Nephron progenitor cell (in vitro differentiated cells): ENCODE measurements at regions not wholly inside any gene's neighbourhood (a gene's known extent, or its start where the extent isn't known, plus 50 kb on each side); places are given as distances from the start of the nearest gene placed in this dataset.

Source experiments
- DNase-seq: peaks from one replicate; pipeline ENCODE4 v3.0.0; 2021
- H3K27ac Mint-ChIP-seq: 2 replicates; pipeline ENCODE4 v1.8.0; 2021; ENCODE audit warnings: mild to moderate bottlenecking, moderate library complexity, mixed read lengths
- H3K27me3 Mint-ChIP-seq: 2 replicates; pipeline ENCODE4 v1.8.0; 2021; ENCODE audit warnings: mild to moderate bottlenecking, low read depth, mixed read lengths; ENCODE audit not compliant: poor library complexity
- H3K36me3 Mint-ChIP-seq: 2 replicates; pipeline ENCODE4 v1.8.0; 2021; ENCODE audit warnings: low read depth, mixed read lengths
- H3K4me1 Mint-ChIP-seq: 2 replicates; pipeline ENCODE4 v1.8.0; 2021; ENCODE audit warnings: mixed read lengths
- H3K4me3 Mint-ChIP-seq: 2 replicates; pipeline ENCODE4 v1.8.0; 2021; ENCODE audit warnings: mild to moderate bottlenecking, moderate library complexity, mixed read lengths
- H3K9me3 Mint-ChIP-seq: 2 replicates; pipeline ENCODE4 v1.8.0; 2021; ENCODE audit warnings: mild to moderate bottlenecking, moderate library complexity, mixed read lengths
- CTCF ChIP-seq: fragments of 200-600 bp; sonication (generic); IDR thresholded peaks from 2 replicates; pipeline ENCODE4 v1.5.0; 2021; ENCODE audit warnings: antibody characterized with exemption

- Mint-ChIP-seq H3K27ac (no peak overlapping the region), H3K4me3 (no peak overlapping the region)
Measured at GRCh38 chr3:20808864-20809263, 622.9 kb upstream of the SGO1 start.

GRCh38 chr3:20798666-20799065, 612.7 kb upstream of the SGO1 start:
- Mint-ChIP-seq H3K4me3 (no peak overlapping the region), H3K27ac (no peak overlapping the region), H3K36me3 (no peaks in the 10 kb centered on the region), H3K27me3 (no peaks in the 10 kb centered on the region), H3K9me3 (peaks cover 8% of the 10 kb centered on the region), H3K4me1 (no peaks in the 10 kb centered on the region)
- DNase-seq = no peak
- no peak for TF ChIP-seq CTCF

More at GRCh38 chr3:20808864-20809263, 622.9 kb upstream of the SGO1 start:
- Mint-ChIP-seq H3K9me3 (no peaks in the 10 kb centered on the region), H3K36me3 (no peaks in the 10 kb centered on the region), H3K27me3 (no peaks in the 10 kb centered on the region), H3K4me1 (no peaks in the 10 kb centered on the region)
- no peak for TF ChIP-seq CTCF
- DNase-seq = no peak

GRCh38 chr3:20787005-20787404, 601.0 kb upstream of the SGO1 start:
- peaks cover 17% of the 10 kb centered on the region for H3K9me3 Mint-ChIP-seq
- DNase-seq = no peak
- H3K27me3 Mint-ChIP-seq = no peaks in the 10 kb centered on the region
- TF ChIP-seq CTCF = no peak
- H3K4me1 Mint-ChIP-seq = no peaks in the 10 kb centered on the region
- no peak overlapping the region for H3K4me3 Mint-ChIP-seq
- no peak overlapping the region for H3K27ac Mint-ChIP-seq
- no peaks in the 10 kb centered on the region for H3K36me3 Mint-ChIP-seq

- no peaks in the 10 kb centered on the region for H3K36me3 Mint-ChIP-seq
- no peak for TF ChIP-seq CTCF
- peaks cover 3% of the 10 kb centered on the region for H3K9me3 Mint-ChIP-seq
- H3K27ac Mint-ChIP-seq = no peak overlapping the region
- no peak overlapping the region for H3K4me3 Mint-ChIP-seq
- no peak for DNase-seq
- H3K27me3 Mint-ChIP-seq = peaks cover 3% of the 10 kb centered on the region
- peaks cover 13% of the 10 kb centered on the region for H3K4me1 Mint-ChIP-seq
Measured at GRCh38 chr3:20776692-20777091, 590.7 kb upstream of the SGO1 start.

GRCh38 chr3:20776286-20776685, 590.3 kb upstream of the SGO1 start:
- peaks cover 6% of the 10 kb centered on the region for H3K27me3 Mint-ChIP-seq
- no peak overlapping the region for H3K4me3 Mint-ChIP-seq
- no peak for TF ChIP-seq CTCF
- H3K4me1 Mint-ChIP-seq = peaks cover 13% of the 10 kb centered on the region
- no peaks in the 10 kb centered on the region for H3K36me3 Mint-ChIP-seq
- H3K27ac Mint-ChIP-seq = no peak overlapping the region
- H3K9me3 Mint-ChIP-seq = peaks cover 3% of the 10 kb centered on the region
- DNase-seq = no peak

GRCh38 chr3:20773320-20773984, 587.4 kb upstream of the SGO1 start:
- Mint-ChIP-seq H3K27me3 (peaks cover 6% of the 10 kb centered on the region), H3K4me3 (no peak overlapping the region), H3K9me3 (no peaks in the 10 kb centered on the region), H3K4me1 (peaks cover 18% of the 10 kb centered on the region), H3K27ac (no peak overlapping the region), H3K36me3 (no peaks in the 10 kb centered on the region)
- no peak for DNase-seq
- no peak for TF ChIP-seq CTCF
